ENCODE measurements at regions not wholly inside any gene's neighbourhood (a gene's known extent, or its start where the extent isn't known, plus 50 kb on each side); places are given as distances from the start of the nearest gene placed in this dataset.

GRCh38 chr3:159835126-159835525, 153.5 kb upstream of the IL12A start:
- TF ChIP-seq POLR2AphosphoS5 (IDR thresholded peaks at IDR 0.05) (no peak), CTCF (IDR thresholded peaks at IDR 0.05) (no peak)
